Esophagus squamous epithelium (tissue), 4 donors: ENCODE measurements at regions not wholly inside any gene's neighbourhood (a gene's known extent, or its start where the extent isn't known, plus 50 kb on each side); places are given as distances from the start of the nearest gene placed in this dataset.

ENCODE experiments used
- POLR2A ChIP-seq, 4 donors: fragments of 450-650 bp; IDR thresholded peaks; one replicate each; pipeline ENCODE4 v1.6.1; 2017; ENCODE audit warnings: antibody characterized with exemption in 4 of 4, mild to moderate bottlenecking in 4 of 4, moderate library complexity in 3 of 4
- TF ChIP-seq, protein P1 (sequence below), 6 experiments: fragments of 450-650 bp in 4 of 6; fragments of 200-600 bp in 2 of 6; sonication (generic) in 2 of 6; IDR thresholded peaks; one replicate each; pipeline ENCODE4 v1.5.1; 2016 to 2019; ENCODE audit warnings: antibody characterized with exemption in 6 of 6, mild to moderate bottlenecking in 4 of 6, moderate library complexity in 4 of 6

GRCh38 chr1:72851597-72851996 is 569.3 kb upstream of the NEGR1 start:
- TF ChIP-seq POLR2A (IDR thresholded peaks at IDR 0.05): no peak
- TF ChIP-seq, protein P1, sequence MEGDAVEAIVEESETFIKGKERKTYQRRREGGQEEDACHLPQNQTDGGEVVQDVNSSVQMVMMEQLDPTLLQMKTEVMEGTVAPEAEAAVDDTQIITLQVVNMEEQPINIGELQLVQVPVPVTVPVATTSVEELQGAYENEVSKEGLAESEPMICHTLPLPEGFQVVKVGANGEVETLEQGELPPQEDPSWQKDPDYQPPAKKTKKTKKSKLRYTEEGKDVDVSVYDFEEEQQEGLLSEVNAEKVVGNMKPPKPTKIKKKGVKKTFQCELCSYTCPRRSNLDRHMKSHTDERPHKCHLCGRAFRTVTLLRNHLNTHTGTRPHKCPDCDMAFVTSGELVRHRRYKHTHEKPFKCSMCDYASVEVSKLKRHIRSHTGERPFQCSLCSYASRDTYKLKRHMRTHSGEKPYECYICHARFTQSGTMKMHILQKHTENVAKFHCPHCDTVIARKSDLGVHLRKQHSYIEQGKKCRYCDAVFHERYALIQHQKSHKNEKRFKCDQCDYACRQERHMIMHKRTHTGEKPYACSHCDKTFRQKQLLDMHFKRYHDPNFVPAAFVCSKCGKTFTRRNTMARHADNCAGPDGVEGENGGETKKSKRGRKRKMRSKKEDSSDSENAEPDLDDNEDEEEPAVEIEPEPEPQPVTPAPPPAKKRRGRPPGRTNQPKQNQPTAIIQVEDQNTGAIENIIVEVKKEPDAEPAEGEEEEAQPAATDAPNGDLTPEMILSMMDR (IDR thresholded peaks at IDR 0.05): no peak
